DMS53 (cell line): ENCODE measurements at regions not wholly inside any gene's neighbourhood (a gene's known extent, or its start where the extent isn't known, plus 50 kb on each side); places are given as distances from the start of the nearest gene placed in this dataset.

Source experiments
- DNase-seq: peaks from one replicate; lab custom pipeline; 2025; lab: John Stamatoyannopoulos, UW

GRCh38 chr2:165033402-165033801, 78.1 kb upstream of the SLC38A11 start:
- no peak for DNase-seq

DNA sequence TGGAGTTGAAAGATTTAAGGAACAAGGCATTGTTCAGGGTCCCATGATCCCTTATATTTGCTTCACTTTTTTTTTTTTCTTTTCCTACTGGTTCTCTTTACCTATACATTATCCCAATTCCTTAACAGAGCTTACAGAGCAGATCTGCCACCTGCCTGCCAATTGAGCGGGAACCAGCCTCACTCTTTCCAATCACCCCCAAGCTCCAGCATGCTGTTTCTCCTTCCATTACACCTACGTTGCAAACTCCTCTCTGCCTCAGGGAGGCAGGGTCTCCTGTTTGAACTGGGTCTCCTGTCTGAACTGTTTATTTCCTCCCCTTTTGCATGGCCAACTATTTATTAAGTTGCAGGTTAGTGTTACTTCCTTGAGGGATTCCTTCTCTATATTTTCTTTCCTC, 77.2 kb upstream of the SLC38A11 start:
- peak; percentile 18 for DNase-seq

GRCh38 chr2:165024199-165024598, 68.9 kb upstream of the SLC38A11 start:
- DNase-seq: no peak

DNA sequence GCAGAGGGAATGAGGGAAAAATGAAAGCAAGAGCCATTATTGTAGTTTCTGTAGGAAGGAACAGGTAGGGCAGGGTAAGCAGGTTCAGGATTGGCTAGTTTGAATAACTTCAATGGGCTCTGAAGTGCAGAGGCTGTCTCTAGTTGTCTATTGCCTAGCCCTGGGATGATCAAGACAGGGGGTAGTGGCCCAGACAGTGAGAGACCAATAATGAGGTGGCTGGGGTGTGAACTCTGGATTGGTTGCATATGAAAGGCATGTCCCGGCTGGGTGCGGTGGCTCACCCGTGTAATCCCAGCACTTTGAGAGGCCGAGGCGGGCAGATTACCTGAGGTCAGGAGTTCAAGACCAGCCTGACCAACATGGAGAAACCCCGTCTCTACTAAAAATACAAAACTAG, 67.5 kb upstream of the SLC38A11 start:
- no peak for DNase-seq

GRCh38 chr2:165017966-165018596, 62.8 kb upstream of the SLC38A11 start:
- DNase-seq: no peak

- peak; percentile 85 for DNase-seq
These were observed 61.6 kb upstream of the SLC38A11 start for GRCh38 chr2:165016772-165017411.

DNA sequence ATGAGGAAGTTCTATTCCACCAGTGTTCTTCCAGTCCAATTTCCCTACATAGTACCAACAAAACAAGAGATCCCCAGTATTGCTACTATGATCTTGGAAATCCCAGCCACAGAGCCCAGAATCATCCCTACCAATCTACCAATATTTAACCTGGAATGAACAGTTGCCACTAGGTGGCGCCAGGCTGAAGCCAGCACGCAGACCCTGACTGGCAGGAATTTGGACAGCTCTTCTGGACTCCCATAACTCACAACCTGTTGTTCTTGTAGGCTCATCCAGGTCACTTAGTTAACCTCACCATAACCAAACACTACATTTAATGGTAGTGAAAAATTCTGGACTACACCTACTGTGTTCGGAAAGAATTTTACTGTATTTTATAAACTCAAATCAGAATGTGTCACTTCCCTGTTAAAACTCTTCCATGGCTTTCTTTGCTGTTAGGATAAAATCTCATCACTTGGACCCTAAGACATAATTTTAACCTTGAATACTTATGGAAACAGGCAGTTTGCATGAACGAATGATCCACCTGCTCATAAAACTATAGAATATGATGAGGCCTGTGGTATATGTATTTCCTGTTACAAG, 59.8 kb upstream of the SLC38A11 start:
- peak; percentile 91 for DNase-seq

GRCh38 chr2:165013944-165014619, 58.8 kb upstream of the SLC38A11 start:
- no peak for DNase-seq

GRCh38 chr2:165011199-165011598, 55.9 kb upstream of the SLC38A11 start:
- no peak for DNase-seq

DNA sequence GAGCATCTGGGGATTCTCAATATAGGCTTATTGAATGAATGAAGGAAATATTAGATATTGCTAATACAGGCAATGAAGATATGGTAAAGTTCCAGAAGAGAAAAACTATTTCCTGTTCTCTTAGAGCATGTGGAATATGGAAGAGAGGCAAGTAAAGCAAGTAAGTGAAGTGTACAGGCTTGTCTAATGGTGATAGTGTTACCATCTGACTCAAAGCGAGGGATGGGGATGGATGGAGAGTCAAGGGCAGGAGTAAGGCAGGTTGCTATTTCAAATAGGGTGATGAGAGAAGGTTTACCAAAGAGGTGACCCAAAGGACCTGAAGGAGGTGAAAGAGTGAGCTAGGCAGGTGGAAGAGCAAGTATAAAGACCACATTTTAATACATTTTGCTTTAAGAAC, 55.2 kb upstream of the SLC38A11 start:
- DNase-seq: no peak

DNA sequence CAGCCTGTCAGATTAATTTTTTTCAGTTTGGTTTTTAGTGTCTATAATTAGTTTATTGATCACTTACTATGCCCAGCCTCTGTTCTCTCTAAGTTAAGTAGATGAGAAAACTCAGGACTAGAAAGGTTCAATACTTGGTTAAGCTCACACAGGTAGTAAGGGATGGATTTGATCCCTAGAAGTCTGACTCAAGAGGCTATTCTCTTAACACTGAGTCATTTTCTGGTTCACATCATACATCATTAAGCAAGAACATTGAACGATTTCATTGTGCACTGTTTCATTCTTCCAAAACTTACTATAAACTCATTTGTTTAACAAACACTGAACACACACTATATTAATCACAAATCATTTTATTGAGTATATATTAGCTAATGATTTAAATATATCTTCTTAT, 54.1 kb upstream of the SLC38A11 start:
- DNase-seq: no peak

GRCh38 chr2:165008730-165009315, 53.5 kb upstream of the SLC38A11 start:
- DNase-seq: peak; percentile 62

- no peak for DNase-seq
These were observed 51.9 kb upstream of the SLC38A11 start for GRCh38 chr2:165007161-165007744.
